ENCODE measurements at regions not wholly inside any gene's neighbourhood (a gene's known extent, or its start where the extent isn't known, plus 50 kb on each side); places are given as distances from the start of the nearest gene placed in this dataset.
"Not testable (repeated sequence)": the region's sequence is repeated elsewhere in the genome, so short reads cannot be mapped to it uniquely, and the experiment has no call there.

DNA sequence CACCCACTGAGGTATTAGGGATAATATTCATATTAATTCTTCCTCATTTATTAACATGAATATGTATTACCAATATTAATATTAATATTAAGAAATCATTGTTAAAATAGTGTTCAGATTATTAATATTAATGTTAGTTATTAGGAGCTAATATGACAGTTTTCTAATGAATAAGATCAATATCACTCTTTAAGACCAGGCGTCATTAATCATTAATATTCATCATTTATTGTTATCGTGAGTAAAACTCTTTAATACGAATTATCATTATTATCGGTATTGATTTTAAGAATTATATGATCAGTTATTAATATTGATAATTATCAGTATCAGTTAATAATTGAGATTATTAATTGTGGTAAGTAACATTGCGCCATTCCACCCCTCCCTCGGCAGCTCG lies 101.0 kb upstream of the HMX1 start:
- DNase-seq = not testable (repeated sequence)

DNA sequence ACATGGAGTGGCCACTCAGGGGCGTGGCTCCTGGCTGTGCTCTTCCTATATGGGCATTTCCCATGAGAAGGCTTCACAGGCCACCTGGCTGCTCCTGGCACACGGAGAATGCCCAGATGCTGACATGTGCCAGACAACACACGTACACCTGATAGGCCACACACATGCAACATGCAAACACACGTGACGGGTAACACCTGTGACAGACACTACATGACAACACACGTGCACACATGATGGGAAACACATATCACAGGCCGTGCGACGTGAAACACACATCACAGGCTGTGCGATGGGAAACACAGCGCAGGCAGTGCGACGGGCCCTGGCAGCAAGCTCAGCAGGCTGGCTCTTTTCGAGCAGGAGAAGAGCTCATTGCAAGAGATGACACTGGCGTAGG lies 94.3 kb upstream of the HMX1 start:
- DNase-seq = not testable (repeated sequence)

DNA sequence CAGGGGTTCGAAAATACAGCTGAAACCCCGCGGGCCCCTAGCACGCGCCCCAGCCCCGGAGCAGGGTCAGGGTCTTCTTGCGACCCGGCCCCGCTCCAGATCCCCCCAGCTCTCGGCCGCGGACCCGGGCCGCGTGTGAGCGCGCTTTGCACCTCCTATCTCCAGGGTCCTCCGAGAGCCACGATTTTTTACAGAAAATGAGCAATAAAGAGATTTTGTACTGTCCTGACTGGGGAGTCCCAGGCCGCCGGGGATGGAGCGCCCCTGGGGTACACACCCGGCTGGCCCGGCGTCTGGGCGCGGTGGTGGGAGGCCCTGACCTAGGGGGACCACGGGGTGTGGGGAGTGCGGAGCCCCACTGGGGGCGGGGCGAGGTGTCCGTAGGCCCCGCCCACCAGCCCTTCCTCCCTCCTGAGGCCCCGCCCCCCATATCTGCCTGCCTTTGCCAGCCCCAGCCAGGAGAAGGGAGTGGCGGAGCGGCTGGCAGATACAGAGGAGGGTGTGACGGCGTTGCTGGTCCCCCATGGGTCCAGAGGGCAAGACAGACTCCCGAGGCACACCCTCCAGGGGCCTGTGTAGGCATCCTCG lies 92.7 kb upstream of the HMX1 start:
- DNase-seq = not testable (repeated sequence)

DNA sequence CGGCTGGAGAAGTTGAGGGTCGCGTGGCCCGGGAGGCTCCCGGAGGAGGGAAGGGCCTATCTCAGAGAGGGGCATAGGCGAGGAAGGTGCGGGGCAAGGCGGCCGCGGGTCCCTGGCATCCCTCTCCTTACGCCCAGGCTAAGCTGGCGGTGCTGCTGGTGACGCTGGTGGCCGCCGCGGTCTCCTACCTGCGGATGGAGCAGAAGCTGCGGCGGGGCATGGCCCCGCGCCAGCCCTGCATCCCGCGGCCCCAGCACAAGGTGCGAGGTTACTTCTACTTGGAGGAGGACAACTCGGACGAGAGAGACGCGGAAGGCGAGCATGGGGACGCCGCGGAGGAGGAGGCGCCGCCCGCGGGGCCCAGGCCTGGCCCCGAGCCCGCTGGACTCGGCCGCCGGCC lies 91.9 kb upstream of the HMX1 start:
- not testable (repeated sequence) for DNase-seq

DNA sequence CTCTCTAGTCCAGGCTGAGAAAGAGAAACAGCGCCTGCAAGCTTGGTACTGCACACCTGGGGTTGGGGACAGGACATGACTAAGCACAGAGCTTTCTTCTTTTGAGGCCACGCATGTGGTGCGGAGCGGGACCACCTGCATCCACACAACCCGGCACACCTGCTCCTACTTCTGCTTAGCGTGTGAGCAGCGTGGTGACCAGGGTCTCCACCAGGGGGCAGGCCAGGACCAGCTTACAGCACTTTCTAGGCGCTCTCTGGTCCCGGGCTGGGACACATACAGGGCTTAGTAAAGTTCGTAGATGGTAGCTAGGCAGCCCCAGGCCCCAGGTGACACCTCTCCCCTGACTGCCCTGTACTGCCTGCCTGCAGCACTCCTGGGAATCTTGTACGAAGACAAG lies 89.7 kb upstream of the HMX1 start:
- peak; percentile 37 to 69 for DNase-seq

DNA sequence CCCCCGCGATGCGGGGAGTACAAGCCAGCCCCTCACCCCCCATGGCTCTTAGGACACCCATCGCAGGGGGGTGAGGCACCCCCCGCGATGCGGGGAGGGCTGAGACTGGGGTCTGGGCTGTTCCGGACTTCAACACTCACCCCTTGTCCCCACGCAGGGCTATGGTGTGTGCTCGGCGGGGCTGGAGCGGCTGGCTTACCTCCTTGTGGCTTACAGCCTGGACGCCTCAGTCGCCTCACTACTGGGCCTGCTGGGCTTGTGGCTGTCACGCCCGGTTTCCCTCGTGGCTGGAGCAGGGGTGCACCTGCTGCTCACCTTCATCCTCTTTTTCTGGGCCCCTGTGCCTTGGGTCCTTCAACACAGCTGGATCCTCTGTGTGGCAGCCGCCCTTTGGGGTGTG lies 87.8 kb upstream of the HMX1 start:
- not testable (repeated sequence) for DNase-seq

DNA sequence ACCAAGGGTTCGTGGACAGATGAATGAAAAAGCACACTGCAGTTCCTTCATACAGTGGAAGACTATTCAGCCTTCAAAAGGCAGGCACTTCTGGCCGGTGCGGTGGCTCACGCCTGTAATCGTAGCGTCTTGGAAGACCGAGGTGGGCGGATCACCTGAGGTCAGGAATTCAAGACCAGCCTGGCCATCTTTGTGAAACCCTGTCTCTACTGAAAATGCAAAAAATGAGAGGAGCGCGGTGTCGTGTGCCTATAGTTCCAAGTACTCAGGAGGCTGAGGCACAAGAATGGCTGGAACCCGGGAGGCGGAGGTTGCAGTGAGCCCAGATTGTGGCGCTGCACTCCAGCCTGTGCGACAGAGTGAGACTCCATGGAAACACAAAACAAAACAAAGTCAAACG lies 82.4 kb upstream of the HMX1 start:
- not testable (repeated sequence) for DNase-seq

DNA sequence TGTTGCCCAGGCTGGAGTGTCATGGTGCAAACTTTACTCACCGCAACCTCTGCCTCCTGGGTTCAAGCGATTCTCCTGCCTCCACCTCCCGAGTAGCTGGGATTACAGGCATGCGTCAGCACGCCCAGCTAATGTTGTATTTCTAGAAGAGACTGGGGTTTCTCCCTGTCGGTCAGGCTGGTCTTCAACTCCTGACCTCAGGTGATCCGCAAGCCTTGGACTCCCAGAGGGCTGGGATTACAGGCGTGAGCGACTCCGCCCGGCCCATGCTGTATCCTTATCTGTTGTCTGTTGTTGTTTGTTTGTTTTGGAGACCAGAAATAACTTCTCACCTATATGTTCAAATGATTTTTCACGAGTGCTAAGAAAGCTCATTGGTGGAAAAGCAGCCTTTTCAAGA lies 81.2 kb upstream of the HMX1 start:
- not testable (repeated sequence) for DNase-seq

DNA sequence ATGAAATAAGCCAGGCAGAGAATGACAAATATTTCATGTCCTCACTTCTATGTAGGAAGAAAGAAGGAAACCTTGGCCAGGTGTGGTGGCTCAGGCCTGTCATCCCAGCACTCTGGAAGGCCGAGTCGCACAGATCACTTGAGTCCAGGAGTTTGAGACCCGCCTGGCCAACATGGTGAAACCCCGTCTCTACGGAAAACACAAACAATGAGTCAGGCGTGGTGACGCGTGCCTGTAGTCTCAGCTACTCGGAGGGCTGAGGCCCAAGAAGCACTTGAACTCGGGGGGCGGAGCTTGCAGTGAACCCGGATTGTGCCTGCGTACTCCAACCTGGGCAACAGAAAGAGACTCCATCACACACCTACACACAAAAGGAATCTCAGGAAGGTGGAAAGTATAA lies 80.5 kb upstream of the HMX1 start:
- DNase-seq = not testable (repeated sequence)

DNA sequence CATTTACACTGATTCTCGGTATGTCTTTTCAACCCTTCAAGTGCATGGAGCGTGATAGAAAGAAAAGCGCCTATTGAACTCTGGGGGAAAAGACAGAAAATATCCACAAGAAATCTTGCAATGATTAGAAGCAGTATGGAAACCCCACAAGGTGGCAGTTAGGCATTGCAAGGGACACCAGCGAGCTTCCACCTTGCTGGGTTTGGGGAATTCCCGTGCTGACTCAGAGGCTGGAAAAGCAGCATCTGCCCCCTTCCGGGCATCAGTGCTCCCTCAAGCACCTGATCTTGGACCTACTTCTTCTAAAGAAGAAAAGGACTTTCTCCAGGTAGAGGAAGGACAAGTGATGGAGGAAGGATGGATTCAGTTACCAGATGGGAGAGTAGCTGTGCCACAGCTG lies 73.9 kb upstream of the HMX1 start:
- not testable (repeated sequence) for DNase-seq

DNA sequence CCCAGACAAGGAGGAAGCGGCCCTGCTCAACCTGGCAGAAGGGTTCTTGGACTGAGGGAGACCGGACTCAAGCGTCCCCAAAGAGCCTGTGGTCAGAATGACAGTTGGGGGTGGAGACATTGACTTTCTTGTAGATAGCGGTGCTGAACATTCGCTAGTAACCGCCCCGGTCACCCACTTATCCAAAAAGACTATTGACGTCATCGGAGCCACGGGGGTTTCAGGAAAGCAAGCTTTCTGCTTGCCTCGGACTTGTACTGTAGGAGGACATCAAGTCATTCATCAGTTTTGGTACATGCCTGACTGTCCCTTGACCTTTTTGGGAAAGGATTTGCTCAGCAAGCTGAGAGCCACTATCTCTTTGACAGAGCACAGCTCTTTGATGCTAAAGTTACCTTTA lies 71.7 kb upstream of the HMX1 start:
- DNase-seq = not testable (repeated sequence)

DNA sequence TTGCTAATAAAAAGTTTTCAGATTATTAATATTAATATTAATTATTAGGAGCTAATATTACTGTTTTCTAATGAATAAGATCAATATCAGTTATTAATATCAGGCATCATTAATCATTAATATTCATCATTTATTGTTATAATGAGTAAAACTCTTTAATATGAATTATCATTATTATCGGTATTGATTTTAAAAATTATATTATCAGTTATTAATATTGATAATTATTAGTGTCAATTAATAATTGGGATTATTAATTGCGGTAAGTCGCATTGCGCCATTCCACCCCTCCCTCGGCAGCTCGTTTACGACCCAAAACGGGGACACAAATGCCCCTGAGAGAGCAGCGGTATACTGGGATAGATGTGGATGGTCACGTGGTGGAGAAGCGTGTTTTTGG lies 70.4 kb upstream of the HMX1 start:
- DNase-seq = not testable (repeated sequence)

DNA sequence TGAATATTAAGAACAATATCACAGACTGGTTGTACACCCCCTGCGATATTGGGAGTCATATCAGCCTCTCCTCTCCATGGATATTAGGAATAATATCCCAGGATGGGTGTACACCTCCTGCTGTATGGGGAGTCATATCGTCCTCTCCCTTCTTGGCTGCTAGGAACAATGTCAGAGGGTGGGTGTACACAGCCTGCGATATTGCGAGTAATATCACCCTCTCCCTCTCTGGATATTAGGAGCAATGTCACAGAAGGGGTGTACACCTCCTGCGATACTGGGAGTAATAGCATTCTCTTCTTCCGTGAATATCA lies 69.8 kb upstream of the HMX1 start:
- DNase-seq = not testable (repeated sequence)

DNA sequence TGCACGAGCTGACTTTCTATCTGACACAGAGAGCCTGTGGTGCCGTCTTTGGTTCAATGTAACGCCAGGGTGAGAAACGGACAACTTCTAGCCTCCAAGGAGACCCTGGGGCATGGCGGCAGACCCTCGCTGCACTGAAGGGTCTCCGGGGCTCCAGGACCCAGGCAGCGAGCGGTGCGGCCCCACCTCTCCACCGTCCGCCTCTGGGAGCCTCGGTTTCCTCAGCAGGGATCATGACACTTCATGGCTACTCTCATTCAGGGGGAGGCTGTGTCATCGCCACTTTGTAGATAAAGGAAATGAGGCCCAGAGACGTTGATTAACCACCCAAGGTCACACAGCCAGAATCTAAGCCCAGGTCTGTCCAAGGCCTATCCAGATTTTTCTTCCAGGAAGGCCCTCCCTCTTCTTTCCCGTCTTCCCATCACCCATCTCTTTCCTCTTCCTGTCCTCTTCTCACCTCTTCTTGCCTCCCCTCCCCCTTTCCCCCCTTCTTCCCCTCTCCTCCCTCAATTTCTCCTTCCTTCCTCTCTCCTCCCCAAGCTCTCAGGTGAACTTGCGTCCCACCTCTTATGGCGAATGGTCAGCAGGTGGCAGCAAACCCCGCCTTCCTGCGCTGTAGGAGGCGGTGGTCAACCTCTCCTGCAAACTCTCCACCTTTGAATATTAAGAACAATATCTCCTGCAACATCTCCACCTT lies 69.3 kb upstream of the HMX1 start:
- DNase-seq = peak in 1 of 2 experiments; percentile 8
- no peak for TF ChIP-seq POLR2A (IDR thresholded peaks at IDR 0.05; ENCODE audit: low read length)
- TF ChIP-seq GATA1 (IDR thresholded peaks at IDR 0.05; ENCODE audit: low read depth, low read length) = no peak

DNA sequence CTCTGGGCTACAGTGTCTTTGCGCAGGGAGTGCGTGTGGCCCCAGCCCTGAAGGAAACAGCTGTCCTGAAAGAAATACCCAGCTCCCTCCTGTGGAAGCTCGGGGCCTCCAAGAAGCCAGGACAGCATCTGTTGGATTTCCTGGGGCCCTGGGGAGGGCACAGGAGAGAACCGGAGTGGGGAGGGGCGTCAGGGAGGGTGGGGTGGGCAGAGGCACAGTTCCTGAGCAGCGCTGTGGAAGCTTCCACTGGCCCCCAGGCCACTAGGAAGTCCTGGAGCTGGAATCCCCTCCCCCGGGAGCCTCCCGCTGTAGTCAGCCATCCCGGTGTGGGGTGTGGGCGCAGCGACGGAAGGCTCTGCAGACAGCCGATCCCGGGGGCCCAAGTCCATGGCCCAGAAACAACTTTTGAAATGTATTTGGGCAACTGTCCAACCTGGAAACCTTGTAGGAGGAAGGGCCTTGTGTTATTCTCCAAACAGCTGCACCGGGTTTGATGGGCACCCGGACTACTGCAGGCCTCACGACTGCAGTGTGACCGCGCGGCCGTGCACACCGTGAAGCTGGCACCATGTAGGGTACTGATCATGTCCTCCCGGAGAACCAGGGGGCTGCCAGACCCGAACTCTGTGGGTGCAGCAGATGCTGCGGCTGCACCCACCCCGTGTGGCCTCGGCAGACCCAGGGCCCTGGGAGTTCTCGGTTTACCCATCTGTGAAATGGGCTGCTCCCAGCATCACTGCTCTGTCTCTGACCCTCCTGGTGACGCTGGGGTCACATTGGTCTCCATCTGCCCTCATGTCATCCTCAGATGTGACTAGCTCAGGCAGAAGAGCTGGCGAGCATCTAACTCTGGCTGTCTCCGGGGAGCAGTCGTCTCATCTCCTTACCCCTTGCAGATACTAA lies 68.5 kb upstream of the HMX1 start:
- TF ChIP-seq GATA1 (IDR thresholded peaks at IDR 0.05; ENCODE audit: low read depth, low read length) = no peak
- TF ChIP-seq POLR2A (IDR thresholded peaks at IDR 0.05; ENCODE audit: low read length) = no peak
- no peak for DNase-seq

DNA sequence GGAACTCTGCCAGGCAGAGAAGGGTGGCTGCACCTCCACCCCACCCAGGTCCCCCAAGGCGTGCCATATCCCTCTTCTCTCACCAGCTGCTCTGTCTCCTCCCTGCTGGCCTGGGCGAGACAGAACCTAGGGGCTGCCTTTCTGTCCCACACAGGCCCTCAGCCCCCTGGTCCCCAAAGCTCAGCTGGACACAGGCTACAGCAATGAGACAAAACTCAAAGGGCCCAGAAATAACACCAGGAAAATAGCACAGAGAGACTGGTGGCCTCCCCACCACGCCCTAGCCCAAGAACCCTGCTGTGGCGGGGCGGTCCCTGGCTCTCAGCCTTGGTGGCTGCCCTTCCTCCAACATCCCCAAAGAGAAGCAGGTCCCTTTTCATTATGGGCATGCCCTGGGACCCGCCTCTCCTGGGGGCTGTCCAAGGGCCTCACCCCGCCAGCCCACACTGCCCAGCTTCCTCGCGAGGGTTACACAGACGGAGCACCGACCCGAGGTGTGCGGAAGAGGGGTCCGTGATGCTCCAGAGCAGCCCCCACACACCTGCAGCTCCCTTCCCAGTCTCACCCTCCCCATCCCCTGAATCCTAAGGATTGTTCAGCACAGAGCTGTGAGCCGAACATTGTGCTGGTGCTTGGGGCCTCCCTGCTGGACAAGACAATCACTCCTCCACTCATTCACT lies 67.7 kb upstream of the HMX1 start:
- no peak for TF ChIP-seq GATA1 (IDR thresholded peaks at IDR 0.05; ENCODE audit: low read depth, low read length)
- no peak for TF ChIP-seq POLR2A (IDR thresholded peaks at IDR 0.05; ENCODE audit: low read length)
- no peak for DNase-seq
